Left ventricle myocardium inferior (tissue), 1 donor: ENCODE measurements at regions not wholly inside any gene's neighbourhood (a gene's known extent, or its start where the extent isn't known, plus 50 kb on each side); places are given as distances from the start of the nearest gene placed in this dataset.
A peak's percentile ranks its signal among the peaks of the same experiment; 100 is the strongest.

Source experiments
- DNase-seq: peaks from one replicate; pipeline ENCODE4 v3.0.0-alpha.2; 2020
- H3K27ac ChIP-seq: fragments of 200-600 bp; replicated peaks from 2 replicates; pipeline ENCODE4 v1.8.0; 2021
- H3K27me3 ChIP-seq: fragments of 200-600 bp; 2 replicates; pipeline ENCODE4 v1.8.0; 2021; ENCODE audit warnings: low read depth
- H3K36me3 ChIP-seq: fragments of 200-600 bp; 2 replicates; pipeline ENCODE4 v1.8.0; 2021
- H3K4me1 ChIP-seq: fragments of 200-600 bp; 2 replicates; pipeline ENCODE4 v1.8.0; 2021
- H3K4me3 ChIP-seq: fragments of 200-600 bp; 2 replicates; pipeline ENCODE4 v1.8.0; 2021; ENCODE audit warnings: mild to moderate bottlenecking, moderate library complexity
- H3K9me3 ChIP-seq: fragments of 200-600 bp; replicated peaks from 2 replicates; pipeline ENCODE4 v1.8.0; 2021
- CTCF ChIP-seq: fragments of 200-600 bp; IDR thresholded peaks from 2 replicates; pipeline ENCODE4 v1.8.0; 2021; ENCODE audit warnings: antibody characterized with exemption, mild to moderate bottlenecking, borderline replicate concordance
- intact Hi-C: fragments of 100-400 bp; cut with micrococcal nuclease; formaldehyde crosslinking; loops from one replicate; pipeline ENCODE4 v1.11.0; 2022
- donor health status: DM: no; HTN: yes; CAD: no; lungs with severe emphysema.

- no peak for DNase-seq
- H3K4me3 ChIP-seq: peak overlapping the region; percentile 42
- H3K27ac ChIP-seq: no peak overlapping the region
- intact Hi-C loops: no loop called here
- H3K36me3 ChIP-seq: no peaks in the 10 kb centered on the region
- TF ChIP-seq CTCF: no peak
- H3K4me1 ChIP-seq: no peaks in the 10 kb centered on the region
- no peaks in the 10 kb centered on the region for H3K27me3 ChIP-seq
- no peaks in the 10 kb centered on the region for H3K9me3 ChIP-seq
Measured at GRCh38 chr2:133726973-133727372, 158.7 kb upstream of the NCKAP5 start.

GRCh38 chr2:133732059-133732458, 163.8 kb upstream of the NCKAP5 start:
- no peak for DNase-seq
- TF ChIP-seq CTCF: no peak
- Histone ChIP-seq H3K9me3 (no peaks in the 10 kb centered on the region), H3K36me3 (no peaks in the 10 kb centered on the region), H3K4me3 (no peak overlapping the region), H3K27me3 (no peaks in the 10 kb centered on the region), H3K4me1 (peaks cover 4% of the 10 kb centered on the region), H3K27ac (no peak overlapping the region)
- intact Hi-C loops: no loop called here

GRCh38 chr2:133732982-133733900, 165.0 kb upstream of the NCKAP5 start:
- no peak for DNase-seq
- no peaks in the 10 kb centered on the region for H3K36me3 ChIP-seq
- intact Hi-C loops: no loop called here
- no peak overlapping the region for H3K27ac ChIP-seq
- no peak for TF ChIP-seq CTCF
- no peaks in the 10 kb centered on the region for H3K9me3 ChIP-seq
- H3K27me3 ChIP-seq: no peaks in the 10 kb centered on the region
- H3K4me3 ChIP-seq: no peak overlapping the region
- H3K4me1 ChIP-seq: peaks cover 10% of the 10 kb centered on the region

- DNase-seq: no peak
- intact Hi-C loops: no loop called here
- no peak for TF ChIP-seq CTCF
- H3K27ac ChIP-seq: no peak overlapping the region
- H3K27me3 ChIP-seq: no peaks in the 10 kb centered on the region
- no peaks in the 10 kb centered on the region for H3K9me3 ChIP-seq
- H3K36me3 ChIP-seq: no peaks in the 10 kb centered on the region
- peaks cover 10% of the 10 kb centered on the region for H3K4me1 ChIP-seq
- H3K4me3 ChIP-seq: no peak overlapping the region
Measured at GRCh38 chr2:133733901-133734255, 165.6 kb upstream of the NCKAP5 start.

- H3K4me1 ChIP-seq: peaks cover 10% of the 10 kb centered on the region
- no peaks in the 10 kb centered on the region for H3K36me3 ChIP-seq
- H3K4me3 ChIP-seq: no peak overlapping the region
- H3K27me3 ChIP-seq: no peaks in the 10 kb centered on the region
- TF ChIP-seq CTCF: no peak
- H3K27ac ChIP-seq: no peak overlapping the region
- intact Hi-C loops: no loop called here
- H3K9me3 ChIP-seq: no peaks in the 10 kb centered on the region
- DNase-seq: no peak
Measured at GRCh38 chr2:133734716-133735495, 166.6 kb upstream of the NCKAP5 start.
